RWPE2 (cell line): ENCODE measurements at regions not wholly inside any gene's neighbourhood (a gene's known extent, or its start where the extent isn't known, plus 50 kb on each side); places are given as distances from the start of the nearest gene placed in this dataset.

Experiments
- ATAC-seq: fragments of 200-7000 bp; cut with Tn5 transposase; 3 replicates; pipeline ENCODE4 v1.9.1; 2021; ENCODE audit warnings: low read depth
- DNase-seq: peaks from one replicate; pipeline ENCODE4 v3.0.0-alpha.2; 2020; ENCODE audit warnings: low spot score
- H3K27ac ChIP-seq: fragments of 450-650 bp; 2 replicates; pipeline ENCODE4 v1.5.1; 2017; ENCODE audit warnings: mild to moderate bottlenecking; ENCODE audit not compliant: poor library complexity, severe bottlenecking
- H3K27me3 ChIP-seq: fragments of 250-450 bp; sonication (Bioruptor Pico); 2 replicates; pipeline ENCODE4 v1.5.1; 2021; ENCODE audit warnings: mild to moderate bottlenecking, moderate library complexity; ENCODE audit not compliant: insufficient read depth, poor library complexity, severe bottlenecking
- H3K36me3 ChIP-seq: fragments of 250-450 bp; sonication (Bioruptor Pico); 2 replicates; pipeline ENCODE4 v1.5.1; 2020; ENCODE audit warnings: low read depth, mild to moderate bottlenecking, moderate library complexity
- H3K4me1 ChIP-seq: fragments of 250-450 bp; sonication (Bioruptor Pico); 2 replicates; pipeline ENCODE4 v1.5.1; 2021; ENCODE audit warnings: mild to moderate bottlenecking, moderate library complexity; ENCODE audit not compliant: insufficient read depth, poor library complexity, severe bottlenecking
- H3K4me3 ChIP-seq: fragments of 250-450 bp; sonication (Bioruptor Pico); 2 replicates; pipeline ENCODE4 v1.5.1; 2021; ENCODE audit warnings: mild to moderate bottlenecking, moderate library complexity; ENCODE audit not compliant: severe bottlenecking
- H3K9me3 ChIP-seq: fragments of 250-450 bp; sonication (Bioruptor Pico); 2 replicates; pipeline ENCODE4 v1.5.1; 2021; ENCODE audit warnings: mild to moderate bottlenecking, moderate library complexity; ENCODE audit not compliant: severe bottlenecking
- CTCF ChIP-seq: fragments of 450-650 bp; IDR thresholded peaks from one replicate; pipeline ENCODE4 v1.5.1; 2017; ENCODE audit warnings: mild to moderate bottlenecking, moderate library complexity; ENCODE audit not compliant: poor library complexity, severe bottlenecking

GRCh38 chr10:50991456-50992355 lies 82.6 kb upstream of the PRKG1 start:
- no peaks in the 10 kb centered on the region for H3K36me3 ChIP-seq
- ATAC-seq, result peak; percentile 14; the same call in 1 of the 3 replicates
- H3K9me3 ChIP-seq, result no peaks in the 10 kb centered on the region
- peak overlapping the region; percentile 30 for H3K4me3 ChIP-seq
- no peak for DNase-seq
- TF ChIP-seq CTCF, result no peak
- H3K27me3 ChIP-seq, result peaks cover 23% of the 10 kb centered on the region
- H3K27ac ChIP-seq, result no peak overlapping the region
- H3K4me1 ChIP-seq, result no peaks in the 10 kb centered on the region

- Histone ChIP-seq H3K36me3 (no peaks in the 10 kb centered on the region), H3K4me3 (no peak overlapping the region), H3K9me3 (no peaks in the 10 kb centered on the region), H3K27ac (no peak overlapping the region), H3K4me1 (no peaks in the 10 kb centered on the region), H3K27me3 (peaks cover 23% of the 10 kb centered on the region)
- TF ChIP-seq CTCF, result no peak
- no peak for DNase-seq
- 0 out of 3 replicates have a peak, but pooled peaks have one; percentile 15 for ATAC-seq
Measured at GRCh38 chr10:50992356-50992901, 81.9 kb upstream of the PRKG1 start.

- ATAC-seq (no peak), DNase-seq (no peak)
- Histone ChIP-seq H3K4me3 (no peak overlapping the region), H3K4me1 (no peaks in the 10 kb centered on the region), H3K9me3 (no peaks in the 10 kb centered on the region), H3K27me3 (peaks cover 23% of the 10 kb centered on the region), H3K36me3 (no peaks in the 10 kb centered on the region), H3K27ac (no peak overlapping the region)
- TF ChIP-seq CTCF, result no peak
Measured at GRCh38 chr10:50992972-50993766, 81.1 kb upstream of the PRKG1 start.

GRCh38 chr10:50993771-50994251 lies 80.5 kb upstream of the PRKG1 start:
- DNase-seq, result no peak
- peak; percentile 49; the same call in 2 of the 3 replicates for ATAC-seq
- H3K36me3 ChIP-seq, result no peaks in the 10 kb centered on the region
- no peak for TF ChIP-seq CTCF
- H3K4me1 ChIP-seq, result no peaks in the 10 kb centered on the region
- no peak overlapping the region for H3K4me3 ChIP-seq
- no peaks in the 10 kb centered on the region for H3K9me3 ChIP-seq
- H3K27ac ChIP-seq, result no peak overlapping the region
- H3K27me3 ChIP-seq, result peaks cover 23% of the 10 kb centered on the region
